Vagina (tissue), 2 donors: ENCODE measurements at regions not wholly inside any gene's neighbourhood (a gene's known extent, or its start where the extent isn't known, plus 50 kb on each side); places are given as distances from the start of the nearest gene placed in this dataset.

Experiments used
- CTCF ChIP-seq, 3 experiments: fragments of 450-650 bp in 2 of 3; fragments of 200-600 bp in 1 of 3; sonication (generic) in 1 of 3; IDR thresholded peaks; one replicate each; pipeline ENCODE4 v1.5.1; 2017 to 2019; ENCODE audit warnings: antibody characterized with exemption in 3 of 3, mild to moderate bottlenecking in 2 of 3, moderate library complexity in 2 of 3
- POLR2A ChIP-seq, 2 donors: fragments of 450-650 bp; IDR thresholded peaks; one replicate each; pipeline ENCODE4 v1.6.1; 2017; ENCODE audit warnings: antibody characterized with exemption in 2 of 2, mild to moderate bottlenecking in 2 of 2, moderate library complexity in 2 of 2
- POLR2AphosphoS5 ChIP-seq, 2 donors: sonication (generic); formaldehyde crosslinking; IDR thresholded peaks; one replicate each; pipeline ENCODE4 v1.9.0; 2017; ENCODE audit warnings: antibody characterized with exemption in 2 of 2, mild to moderate bottlenecking in 2 of 2, low read depth in 1 of 2; ENCODE audit not compliant: insufficient read depth in 1 of 2

DNA sequence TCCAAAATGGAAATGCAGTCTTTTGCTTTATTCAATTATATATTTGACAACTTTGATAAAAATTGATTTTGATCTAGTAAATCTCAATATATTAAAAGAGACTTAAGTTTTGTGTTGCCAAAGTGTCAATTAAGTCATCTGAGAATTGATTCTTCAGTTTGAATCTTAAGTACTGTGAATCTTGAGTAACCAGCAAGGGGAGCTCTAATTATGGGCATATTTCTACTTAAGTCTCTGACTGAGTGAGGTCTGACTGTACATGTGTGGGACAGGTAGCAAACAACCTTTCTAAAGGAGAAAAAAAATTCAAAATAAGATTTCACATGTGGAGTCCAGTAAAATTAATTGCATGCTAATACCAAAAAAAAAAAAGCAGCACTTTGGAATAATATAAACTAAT lies 503.7 kb upstream of the SLC8A1 start:
- no peak for TF ChIP-seq POLR2AphosphoS5 (IDR thresholded peaks at IDR 0.05; ENCODE audit: insufficient read depth in 1 of 2, low read depth in 1 of 2)
- TF ChIP-seq CTCF (IDR thresholded peaks at IDR 0.05): no peak
- no peak for TF ChIP-seq POLR2A (IDR thresholded peaks at IDR 0.05)
